ENCODE measurements at regions not wholly inside any gene's neighbourhood (a gene's known extent, or its start where the extent isn't known, plus 50 kb on each side); places are given as distances from the start of the nearest gene placed in this dataset.

DNA sequence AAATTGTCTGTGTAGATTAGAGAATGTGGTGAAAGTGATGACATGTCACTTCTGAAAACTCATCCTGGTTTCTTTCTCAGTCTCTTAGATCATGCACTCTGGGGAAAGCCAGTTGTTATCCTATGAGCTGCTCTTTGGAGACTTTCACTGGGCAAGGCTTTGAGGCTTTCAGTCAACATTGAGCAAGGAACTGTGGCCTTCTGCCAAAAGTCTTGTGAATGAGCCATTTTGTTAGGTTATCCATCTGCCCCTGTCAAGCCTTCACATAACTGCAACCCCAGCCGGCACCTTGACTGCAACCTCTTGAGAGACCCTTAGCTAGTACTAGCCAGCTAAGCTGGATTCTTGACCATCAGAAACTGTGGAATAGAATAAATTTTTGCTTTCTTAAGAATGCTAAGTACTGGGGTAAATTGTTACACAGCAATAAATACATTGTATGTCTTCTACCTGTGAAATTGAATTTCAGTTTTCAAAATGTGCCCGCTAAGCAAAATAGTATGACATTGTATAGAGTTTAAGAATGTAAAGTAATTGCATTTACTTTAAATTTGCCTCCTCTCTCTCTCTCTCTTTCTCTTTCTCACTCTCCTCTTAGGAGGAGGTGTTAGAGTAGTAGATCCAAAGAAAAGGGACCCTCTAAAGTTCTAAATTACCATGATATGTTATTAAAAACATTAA is 1273.0 kb downstream of the RAPGEF2 start:
- H3K36me3 ChIP-seq: no peaks in the 10 kb centered on the region
- WGBS, 2 donors (ENCODE audit: low coverage in 1 of 2): 75% methylated on average over 2 of the region's 2 CpGs
- no peak overlapping the region for H3K27ac ChIP-seq
- TF ChIP-seq, protein P1, sequence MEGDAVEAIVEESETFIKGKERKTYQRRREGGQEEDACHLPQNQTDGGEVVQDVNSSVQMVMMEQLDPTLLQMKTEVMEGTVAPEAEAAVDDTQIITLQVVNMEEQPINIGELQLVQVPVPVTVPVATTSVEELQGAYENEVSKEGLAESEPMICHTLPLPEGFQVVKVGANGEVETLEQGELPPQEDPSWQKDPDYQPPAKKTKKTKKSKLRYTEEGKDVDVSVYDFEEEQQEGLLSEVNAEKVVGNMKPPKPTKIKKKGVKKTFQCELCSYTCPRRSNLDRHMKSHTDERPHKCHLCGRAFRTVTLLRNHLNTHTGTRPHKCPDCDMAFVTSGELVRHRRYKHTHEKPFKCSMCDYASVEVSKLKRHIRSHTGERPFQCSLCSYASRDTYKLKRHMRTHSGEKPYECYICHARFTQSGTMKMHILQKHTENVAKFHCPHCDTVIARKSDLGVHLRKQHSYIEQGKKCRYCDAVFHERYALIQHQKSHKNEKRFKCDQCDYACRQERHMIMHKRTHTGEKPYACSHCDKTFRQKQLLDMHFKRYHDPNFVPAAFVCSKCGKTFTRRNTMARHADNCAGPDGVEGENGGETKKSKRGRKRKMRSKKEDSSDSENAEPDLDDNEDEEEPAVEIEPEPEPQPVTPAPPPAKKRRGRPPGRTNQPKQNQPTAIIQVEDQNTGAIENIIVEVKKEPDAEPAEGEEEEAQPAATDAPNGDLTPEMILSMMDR (IDR thresholded peaks at IDR 0.05): no peak
- no peak for TF ChIP-seq POLR2AphosphoS5 (IDR thresholded peaks at IDR 0.05)
- no peak for TF ChIP-seq EP300 (IDR thresholded peaks at IDR 0.05)
- TF ChIP-seq POLR2A (IDR thresholded peaks at IDR 0.05): no peak
- H3K9me3 ChIP-seq: no peaks in the 10 kb centered on the region
- no peaks in the 10 kb centered on the region for H3K4me1 ChIP-seq
- no peak for ATAC-seq
- no peaks in the 10 kb centered on the region for H3K27me3 ChIP-seq
- no peak overlapping the region for H3K4me3 ChIP-seq

DNA sequence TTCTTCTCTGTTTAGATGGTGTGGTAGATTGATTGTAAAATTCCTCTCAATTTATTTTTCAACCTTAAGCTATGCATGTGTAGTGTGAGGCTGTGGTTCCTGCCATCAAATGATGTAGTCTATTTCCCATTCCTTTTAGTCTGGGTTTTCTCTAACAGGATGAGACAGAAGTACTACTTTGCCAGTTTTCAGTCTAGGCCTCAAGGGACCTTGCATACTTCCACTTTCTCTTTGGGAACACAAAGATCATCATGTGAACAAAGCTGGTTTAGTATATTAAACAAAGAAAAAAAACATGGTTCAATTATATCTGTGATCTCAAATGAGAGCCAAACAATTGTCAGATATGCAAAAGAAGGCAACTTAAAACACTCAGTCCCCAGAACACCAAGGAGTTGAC is 1284.0 kb downstream of the RAPGEF2 start:
- Histone ChIP-seq H3K27me3 (no peaks in the 10 kb centered on the region), H3K9me3 (peaks cover 0 to 14% (median 0%) of the 10 kb centered on the region in 3 donors), H3K27ac (no peak overlapping the region), H3K36me3 (no peaks in the 10 kb centered on the region), H3K4me3 (no peak overlapping the region), H3K4me1 (no peaks in the 10 kb centered on the region)
- no peak for ATAC-seq
- TF ChIP-seq POLR2A (IDR thresholded peaks at IDR 0.05) (no peak), POLR2AphosphoS5 (IDR thresholded peaks at IDR 0.05) (no peak), EP300 (IDR thresholded peaks at IDR 0.05) (no peak)
- TF ChIP-seq, protein P1 (IDR thresholded peaks at IDR 0.05): no peak

DNA sequence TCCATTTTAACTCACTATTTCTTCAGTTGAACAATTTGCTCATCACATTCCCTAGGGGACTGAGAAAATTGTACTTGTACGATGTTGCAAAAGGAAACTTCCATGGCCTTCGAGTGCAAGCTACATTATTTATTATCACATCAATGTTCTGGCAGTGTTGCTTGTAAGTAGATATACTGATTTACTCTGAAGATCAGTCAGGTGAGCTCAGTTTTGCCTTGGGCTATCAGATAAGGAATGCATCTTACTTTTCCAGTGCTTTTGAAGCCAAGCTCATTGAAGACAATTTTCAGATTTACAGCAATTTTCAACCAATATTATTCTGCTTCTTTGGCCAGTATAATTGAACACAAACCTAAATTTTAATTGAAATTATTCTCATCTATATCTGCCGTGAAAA is 1296.9 kb downstream of the RAPGEF2 start:
- whole genome bisulfite sequencing, 2 donors (ENCODE audit: low coverage in 1 of 2): 71 to 79% methylated on average over 3 of the region's 3 CpGs
- Histone ChIP-seq H3K9me3 (no peaks in the 10 kb centered on the region), H3K27ac (no peak overlapping the region), H3K36me3 (no peaks in the 10 kb centered on the region), H3K27me3 (no peaks in the 10 kb centered on the region), H3K4me3 (no peak overlapping the region), H3K4me1 (no peaks in the 10 kb centered on the region)
- no peak for ATAC-seq
- no peak for TF ChIP-seq EP300 (IDR thresholded peaks at IDR 0.05)
- TF ChIP-seq POLR2A (IDR thresholded peaks at IDR 0.05): no peak

DNA sequence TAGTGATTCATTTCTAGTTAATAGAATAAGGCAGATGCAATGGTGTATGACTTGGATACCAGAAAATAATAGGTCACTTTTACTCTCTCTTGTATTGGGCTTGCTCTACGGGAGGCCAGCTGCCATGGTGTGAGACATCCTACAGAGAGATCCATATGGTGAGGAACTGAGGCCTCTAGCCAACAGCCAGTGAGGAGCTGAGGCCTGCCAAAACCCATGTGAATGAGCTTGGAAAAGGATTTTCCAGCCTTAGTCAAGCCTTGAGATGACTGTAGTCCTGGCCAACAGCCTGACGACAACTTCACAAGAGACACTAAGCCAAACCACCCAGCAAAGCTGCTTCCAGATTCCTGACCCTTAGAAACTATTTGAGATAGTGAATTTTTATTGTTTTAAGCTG is 1300.2 kb downstream of the RAPGEF2 start:
- Histone ChIP-seq H3K27me3 (no peaks in the 10 kb centered on the region), H3K9me3 (no peaks in the 10 kb centered on the region), H3K4me1 (no peaks in the 10 kb centered on the region), H3K27ac (no peak overlapping the region), H3K36me3 (no peaks in the 10 kb centered on the region), H3K4me3 (no peak overlapping the region)
- 22% methylated on average over 1 of the region's 2 CpGs; no CpG with 5 or more reads in 1 of the 2 donors for whole genome bisulfite sequencing, 2 donors (ENCODE audit: low coverage in 1 of 2)
- TF ChIP-seq POLR2AphosphoS5 (IDR thresholded peaks at IDR 0.05) (no peak), POLR2A (IDR thresholded peaks at IDR 0.05) (no peak), EP300 (IDR thresholded peaks at IDR 0.05) (no peak)
- TF ChIP-seq, protein P1 (IDR thresholded peaks at IDR 0.05): no peak
- ATAC-seq: no peak

DNA sequence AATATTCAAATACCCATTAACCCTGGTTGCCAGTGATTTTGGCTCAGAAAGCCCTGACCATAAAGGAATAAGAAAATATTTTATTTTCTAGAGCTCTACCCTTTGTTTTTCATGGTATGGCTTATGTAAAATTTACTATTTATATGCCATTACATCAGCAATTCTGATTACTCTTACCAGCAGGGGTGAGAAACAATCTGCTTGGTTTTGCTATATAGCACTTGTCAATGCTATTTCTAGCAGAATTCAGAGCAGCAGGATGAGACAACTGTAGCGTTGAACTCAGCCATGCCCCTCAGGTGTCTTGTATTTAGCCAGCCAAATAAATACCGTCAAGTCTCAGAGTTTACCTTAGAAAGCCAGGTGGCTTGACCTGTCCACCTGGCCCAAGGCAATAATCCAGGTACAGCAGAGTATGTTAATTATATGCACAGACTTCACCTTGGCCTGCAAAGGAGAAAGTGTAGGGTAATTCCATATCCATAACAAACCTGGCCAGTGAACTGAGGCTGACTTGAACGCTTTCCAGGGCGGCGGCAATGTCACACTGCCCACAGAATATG is 1303.5 kb downstream of the RAPGEF2 start:
- Histone ChIP-seq H3K27me3 (no peaks in the 10 kb centered on the region), H3K27ac (no peak overlapping the region), H3K4me1 (no peaks in the 10 kb centered on the region), H3K9me3 (no peaks in the 10 kb centered on the region), H3K36me3 (no peaks in the 10 kb centered on the region), H3K4me3 (no peak overlapping the region)
- no peak for ATAC-seq
- 92 to 97% methylated on average over 4 to 5 of the region's 5 CpGs for WGBS, 2 donors (ENCODE audit: low coverage in 1 of 2)
- no peak for TF ChIP-seq EP300 (IDR thresholded peaks at IDR 0.05)
- TF ChIP-seq POLR2AphosphoS5 (IDR thresholded peaks at IDR 0.05): no peak
- TF ChIP-seq, protein P1 (IDR thresholded peaks at IDR 0.05): no peak
- TF ChIP-seq POLR2A (IDR thresholded peaks at IDR 0.05): no peak

All from gastroesophageal sphincter (tissue), 4 donors.